A673 (cell line): ENCODE measurements at regions not wholly inside any gene's neighbourhood (a gene's known extent, or its start where the extent isn't known, plus 50 kb on each side); places are given as distances from the start of the nearest gene placed in this dataset.
A peak's percentile ranks its signal among the peaks of the same experiment; 100 is the strongest.

ENCODE experiments used
- CTCF ChIP-seq: fragments of 300-800, 200-600 bp; sonication (generic); conservative IDR thresholded peaks from 2 replicates; pipeline ENCODE4 v1.5.1; 2017; ENCODE audit warnings: low read depth, mild to moderate bottlenecking, antibody characterized with exemption, low read length, moderate library complexity, mixed read lengths
- EZH2 ChIP-seq: fragments of 200-600 bp; sonication (generic); IDR thresholded peaks from 2 replicates; pipeline ENCODE4 v1.6.1; 2017; ENCODE audit warnings: borderline replicate concordance, low read depth, mild to moderate bottlenecking, mixed read lengths, antibody characterized with exemption, low read length; ENCODE audit not compliant: poor library complexity, severe bottlenecking

GRCh38 chr20:53755733-53756531, 162.3 kb upstream of the ZNF217 start:
- TF ChIP-seq CTCF (0 out of 2 replicates have a peak, but pooled peaks have one; percentile 16), EZH2 (no peak)
